ENCODE measurements at regions not wholly inside any gene's neighbourhood (a gene's known extent, or its start where the extent isn't known, plus 50 kb on each side); places are given as distances from the start of the nearest gene placed in this dataset.
"Not testable (repeated sequence)": the region's sequence is repeated elsewhere in the genome, so short reads cannot be mapped to it uniquely, and the experiment has no call there.

GRCh38 chr4:66225539-66225938 is 555.2 kb upstream of the EPHA5 start:
- DNase-seq = no peak

DNA sequence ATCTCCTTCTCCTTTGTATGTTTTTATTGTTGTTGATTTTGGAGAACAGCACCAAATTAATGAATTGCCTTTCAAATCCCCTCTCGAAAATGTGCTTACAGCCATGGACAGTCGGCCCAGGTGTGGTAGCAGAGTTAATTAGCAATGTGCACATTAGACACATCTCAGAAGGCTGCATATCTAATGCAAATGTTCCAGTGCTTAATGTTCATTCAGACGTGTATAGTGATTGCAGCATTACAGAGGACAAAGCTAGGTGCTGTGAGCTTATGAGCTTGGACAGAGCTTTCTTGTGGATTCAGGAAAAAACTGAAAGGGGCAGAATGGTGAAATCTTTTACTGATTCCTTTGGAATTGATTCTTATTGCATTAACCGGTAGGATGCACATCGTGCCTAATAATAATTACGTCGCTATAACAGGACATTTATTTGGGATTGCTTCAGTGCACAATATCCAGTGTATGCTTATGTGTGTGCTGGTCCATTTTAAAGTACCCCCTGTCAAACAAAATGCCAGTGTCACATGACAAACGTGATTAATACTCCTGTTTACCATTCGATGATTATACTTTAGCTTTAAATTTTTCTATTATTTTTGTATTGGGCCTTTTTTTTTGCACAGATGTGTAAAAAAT is 552.9 kb upstream of the EPHA5 start:
- DNase-seq = no peak

GRCh38 chr4:66219401-66219800 is 549.1 kb upstream of the EPHA5 start:
- no peak for DNase-seq

DNA sequence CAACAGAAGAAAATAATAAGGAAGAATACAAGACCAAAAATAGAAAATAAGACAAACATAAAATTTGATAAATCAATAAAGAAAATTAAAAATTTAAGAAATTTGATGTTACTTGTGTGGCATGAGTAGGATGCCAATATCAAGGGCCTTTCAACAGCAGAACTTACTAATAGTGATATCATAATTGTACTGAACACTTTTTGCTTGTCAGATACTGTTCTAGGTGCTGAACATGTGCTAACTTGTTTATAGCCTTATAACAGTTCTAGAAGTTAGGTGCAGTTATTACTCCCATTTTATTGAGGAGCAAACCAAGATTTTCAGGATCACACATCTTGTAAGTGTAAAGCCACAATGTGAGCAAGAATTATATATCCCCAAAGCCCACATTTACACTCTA is 546.0 kb upstream of the EPHA5 start:
- no peak for DNase-seq

DNA sequence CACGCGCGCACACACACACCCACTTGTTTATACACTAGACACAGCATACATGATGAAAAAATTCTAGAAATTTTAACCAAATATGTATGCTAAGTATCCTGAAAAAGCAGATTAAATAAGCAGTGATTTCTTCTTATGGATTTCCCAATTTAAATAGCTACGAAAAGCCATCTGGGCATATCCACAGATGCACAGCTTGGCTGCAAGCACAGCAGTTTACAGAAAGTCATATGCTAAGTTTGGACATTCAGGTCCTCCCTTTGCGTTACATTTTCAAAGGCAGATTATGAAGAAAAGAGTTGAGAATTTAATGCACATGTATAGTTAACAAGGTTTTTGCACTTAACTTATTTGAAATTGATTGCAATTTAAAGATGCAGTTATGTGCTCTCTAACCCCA is 542.2 kb upstream of the EPHA5 start:
- DNase-seq = no peak

GRCh38 chr4:66204534-66205247 is 534.4 kb upstream of the EPHA5 start:
- DNase-seq = no peak

DNA sequence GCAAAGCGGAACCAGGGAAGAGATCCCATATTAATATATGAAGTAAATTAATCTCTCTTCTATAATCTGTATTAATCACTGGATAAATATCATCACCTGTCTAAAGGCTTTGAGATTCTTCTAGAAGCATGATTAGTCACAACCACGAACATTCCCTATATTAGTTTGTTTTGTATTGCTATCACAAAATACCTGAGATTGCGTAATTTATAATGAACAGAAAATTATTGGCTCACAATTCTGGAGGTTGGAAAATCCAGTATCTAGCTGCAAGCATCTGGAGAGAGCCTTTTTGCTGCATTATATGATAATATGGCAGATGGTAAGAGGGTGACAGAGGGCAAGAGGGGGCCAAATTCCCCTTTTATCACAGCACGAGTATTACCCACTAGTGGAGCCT is 532.6 kb upstream of the EPHA5 start:
- DNase-seq = no peak

- no peak for DNase-seq
These were observed 527.2 kb upstream of the EPHA5 start for GRCh38 chr4:66197451-66197850.

DNA sequence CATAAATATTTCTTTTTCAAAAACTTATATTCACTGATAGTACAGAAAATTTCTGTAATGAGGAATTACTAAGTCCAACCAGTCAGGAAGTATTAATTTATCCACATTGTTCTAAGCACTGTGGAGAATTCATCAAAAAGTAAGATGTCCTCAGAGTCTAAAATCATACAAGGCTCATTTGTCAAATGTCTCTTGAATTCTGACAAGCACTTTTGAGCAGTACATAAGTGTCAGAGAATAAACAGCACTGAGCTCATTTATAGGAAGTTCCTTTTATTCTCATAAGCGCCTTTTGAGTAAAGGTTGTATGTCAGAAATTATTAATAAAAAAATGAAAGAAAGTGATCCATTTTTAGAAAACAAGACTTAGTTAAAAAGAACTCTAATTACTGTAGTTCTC is 523.2 kb upstream of the EPHA5 start:
- no peak for DNase-seq

DNA sequence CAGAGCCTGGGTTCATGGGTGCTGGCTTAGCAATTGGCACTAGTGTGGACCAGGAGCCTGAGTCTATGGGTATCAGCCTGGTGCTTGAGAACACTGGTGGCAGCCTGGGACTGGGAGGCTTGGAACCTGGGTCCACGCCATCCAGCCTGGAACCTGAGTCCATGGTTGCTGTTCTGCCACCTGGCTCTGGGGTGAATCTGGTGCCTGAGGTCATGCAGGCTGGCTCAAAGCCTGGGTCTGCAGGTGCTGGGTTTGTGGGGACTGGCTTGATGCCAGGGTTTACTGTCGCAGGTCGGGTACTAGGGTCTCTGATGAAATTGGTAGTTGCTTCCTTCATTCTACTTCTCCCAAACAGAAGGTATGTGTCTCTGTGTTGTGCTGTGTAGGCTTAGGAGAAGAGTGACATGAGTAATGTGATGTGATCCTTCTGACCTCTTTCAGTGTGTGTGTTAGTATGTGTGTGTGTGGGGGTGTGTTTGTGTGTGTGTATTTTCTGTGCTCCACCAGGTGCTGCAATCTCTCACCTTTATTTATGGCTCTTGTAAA is 517.0 kb upstream of the EPHA5 start:
- no peak for DNase-seq

- DNase-seq = no peak
These were observed 515.8 kb upstream of the EPHA5 start for GRCh38 chr4:66186095-66186494.

- no peak for DNase-seq
These were observed 512.3 kb upstream of the EPHA5 start for GRCh38 chr4:66182636-66183035.

DNA sequence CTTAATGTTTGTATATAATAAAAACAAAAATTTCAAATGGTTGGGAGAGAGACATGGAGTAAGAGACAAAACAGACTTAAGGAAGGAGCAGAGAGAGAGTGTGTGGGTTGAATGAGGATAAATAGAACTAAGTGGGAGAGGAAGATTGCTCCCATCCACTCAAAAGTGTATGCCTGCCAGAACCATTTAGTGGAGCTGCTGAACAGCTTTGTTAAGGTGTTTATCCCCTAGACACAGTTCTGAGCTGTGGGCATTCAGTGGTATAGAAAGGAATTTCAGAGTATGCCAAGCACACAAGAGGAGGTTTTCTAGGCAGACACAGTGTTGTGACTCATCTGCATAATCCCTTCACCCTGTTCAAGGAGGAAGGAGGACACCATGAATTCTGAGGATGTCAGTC is 508.6 kb upstream of the EPHA5 start:
- no peak for DNase-seq

- DNase-seq = peak; percentile 8
These were observed 499.1 kb upstream of the EPHA5 start for GRCh38 chr4:66169341-66169740.

GRCh38 chr4:66164869-66165268 is 494.6 kb upstream of the EPHA5 start:
- DNase-seq = no peak

- no peak for DNase-seq
These were observed 490.3 kb upstream of the EPHA5 start for GRCh38 chr4:66160606-66161005.

DNA sequence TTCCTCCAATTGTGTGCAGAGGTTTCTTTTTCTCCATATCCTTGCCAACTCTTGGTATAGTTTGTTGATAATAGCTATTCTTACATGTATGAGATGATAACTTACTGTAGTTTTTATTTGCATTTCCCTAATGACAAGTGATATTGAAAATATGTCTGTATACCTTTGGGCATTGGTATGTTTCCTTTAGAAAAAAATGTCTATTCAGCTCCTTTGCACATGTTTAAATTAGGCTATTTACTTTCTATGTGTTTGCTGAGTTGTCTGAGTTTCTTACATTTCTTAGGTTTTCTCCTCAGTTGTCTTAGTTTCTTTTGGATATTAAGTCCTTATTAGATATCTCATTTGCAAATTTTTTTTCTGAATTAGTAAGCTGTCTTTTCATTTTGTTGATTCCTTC is 487.3 kb upstream of the EPHA5 start:
- DNase-seq = no peak

DNA sequence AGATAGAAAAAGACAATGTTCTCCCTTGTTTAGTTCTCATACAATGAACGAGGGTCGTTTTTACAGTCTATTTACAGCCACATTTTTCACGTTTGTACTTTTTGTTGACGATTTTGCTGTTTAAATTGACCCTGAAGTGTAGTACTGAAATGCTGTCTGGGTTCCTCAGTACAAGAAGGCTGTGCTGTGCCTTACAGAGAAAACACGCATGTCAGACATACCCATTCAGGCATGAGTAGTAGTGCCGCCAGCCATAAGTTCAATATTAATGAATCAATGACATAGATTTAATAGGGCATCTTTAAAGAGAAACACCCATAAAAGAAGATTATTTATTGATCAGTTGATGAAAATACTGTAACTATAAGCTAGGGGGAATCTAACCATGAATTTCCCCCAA is 459.8 kb upstream of the EPHA5 start:
- DNase-seq = no peak

DNA sequence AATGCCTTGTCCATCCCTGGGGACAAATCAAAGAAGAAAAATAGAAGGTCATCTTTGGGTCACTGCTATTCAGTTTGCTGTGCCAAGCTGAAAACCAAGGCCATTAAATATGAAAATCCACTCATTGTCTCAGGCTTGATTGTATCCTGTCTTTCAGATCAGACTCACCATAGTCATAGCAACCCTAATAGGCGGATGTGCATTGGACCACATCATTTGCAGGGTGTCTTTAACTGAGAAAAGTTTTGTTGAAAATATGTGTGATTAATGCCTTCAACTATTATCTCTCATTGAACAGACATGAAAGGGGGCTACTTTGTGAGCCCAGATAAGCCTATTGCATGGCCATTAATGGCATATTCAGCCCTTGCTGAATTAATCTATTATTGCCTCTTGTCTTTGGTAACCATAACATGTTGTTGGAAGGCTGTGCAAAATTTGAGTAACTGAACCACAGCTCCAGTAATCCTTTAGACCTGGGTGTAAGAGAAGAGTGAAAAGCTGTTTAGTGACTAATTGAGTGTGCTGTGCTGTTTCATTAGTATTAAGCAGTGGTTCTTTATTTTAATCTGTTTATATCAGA is 453.6 kb upstream of the EPHA5 start:
- no peak for DNase-seq

DNA sequence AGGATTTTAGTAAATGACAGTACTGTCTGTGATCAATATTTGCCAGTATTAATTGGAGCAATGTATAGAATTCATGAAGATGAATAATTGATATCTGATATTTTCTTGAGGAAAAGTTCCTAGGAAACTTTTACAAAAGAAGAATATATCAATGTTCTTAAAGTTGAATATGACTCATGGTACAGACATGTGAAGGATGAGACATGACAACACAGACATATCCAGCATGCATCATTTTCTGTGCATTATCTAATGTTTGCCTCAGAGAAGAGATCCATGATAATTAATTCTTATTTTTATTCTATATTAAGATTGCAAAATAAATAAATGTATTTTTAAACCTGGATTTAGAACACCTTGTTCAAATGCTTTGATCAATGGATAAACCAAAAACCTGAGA is 452.9 kb upstream of the EPHA5 start:
- DNase-seq = no peak

DNA sequence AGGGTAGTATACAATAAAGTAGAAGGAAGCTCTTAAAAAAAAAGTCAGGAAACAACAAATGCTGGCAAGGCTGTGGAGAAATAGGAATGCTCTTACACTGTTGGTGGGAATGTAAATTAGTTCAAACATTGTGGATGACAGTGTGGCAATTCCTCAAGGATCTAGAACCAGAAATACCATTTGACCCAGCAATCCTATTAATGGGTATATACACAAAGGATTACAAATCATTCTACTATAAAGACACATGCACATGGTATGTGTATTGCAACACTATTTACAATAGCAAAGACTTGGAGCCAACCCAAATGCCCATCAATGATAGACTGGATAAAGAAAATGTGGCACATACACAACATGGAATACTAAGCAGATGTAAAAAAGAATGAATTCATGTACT is 444.9 kb upstream of the EPHA5 start:
- not testable (repeated sequence) for DNase-seq

DNA sequence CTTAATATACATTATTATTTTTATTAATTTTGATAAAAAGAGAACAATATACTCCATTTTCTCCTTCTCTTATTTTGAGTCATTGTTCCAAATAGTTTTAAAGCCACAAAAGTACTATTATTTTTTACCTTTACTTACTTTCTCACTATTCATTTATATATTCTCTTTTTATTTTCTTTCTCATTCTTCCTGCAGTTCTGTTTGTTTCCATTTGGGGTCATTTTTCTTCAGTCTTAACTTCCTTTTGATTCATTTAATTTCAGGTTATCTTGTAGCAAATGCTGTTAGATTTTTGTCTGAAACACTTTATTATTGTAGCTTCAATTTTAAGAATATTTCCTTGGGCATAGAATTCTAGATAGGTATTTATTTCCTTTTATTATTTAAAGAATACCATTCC is 438.6 kb upstream of the EPHA5 start:
- DNase-seq = no peak

DNA sequence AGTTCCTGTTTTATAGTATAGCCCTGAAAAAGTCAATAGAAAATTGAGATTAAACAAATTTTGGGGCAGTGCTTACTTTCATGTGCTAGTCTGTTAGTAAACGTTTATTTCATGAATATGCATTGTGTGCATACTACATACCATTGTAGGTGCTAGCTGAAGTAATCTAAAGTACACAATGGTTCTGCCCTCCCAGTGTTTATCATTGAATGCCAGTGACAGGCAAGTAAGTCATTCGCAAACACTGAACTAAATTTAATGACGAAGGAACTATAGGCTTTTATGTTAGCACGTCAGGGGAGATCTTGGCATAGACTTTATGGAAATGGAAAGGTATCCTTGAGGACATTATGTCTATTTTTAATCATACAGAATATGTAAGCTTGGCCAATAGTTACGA is 426.9 kb upstream of the EPHA5 start:
- DNase-seq = no peak

GRCh38 chr4:66095065-66095464 is 424.8 kb upstream of the EPHA5 start:
- no peak for DNase-seq

Data from hematopoietic multipotent progenitor cell treated with erythropoietin and hydrocortisone succinate and interleukin-3 and kit ligand, for 4 days (in vitro differentiated cells).